ENCODE measurements at regions not wholly inside any gene's neighbourhood (a gene's known extent, or its start where the extent isn't known, plus 50 kb on each side); places are given as distances from the start of the nearest gene placed in this dataset.

DNA sequence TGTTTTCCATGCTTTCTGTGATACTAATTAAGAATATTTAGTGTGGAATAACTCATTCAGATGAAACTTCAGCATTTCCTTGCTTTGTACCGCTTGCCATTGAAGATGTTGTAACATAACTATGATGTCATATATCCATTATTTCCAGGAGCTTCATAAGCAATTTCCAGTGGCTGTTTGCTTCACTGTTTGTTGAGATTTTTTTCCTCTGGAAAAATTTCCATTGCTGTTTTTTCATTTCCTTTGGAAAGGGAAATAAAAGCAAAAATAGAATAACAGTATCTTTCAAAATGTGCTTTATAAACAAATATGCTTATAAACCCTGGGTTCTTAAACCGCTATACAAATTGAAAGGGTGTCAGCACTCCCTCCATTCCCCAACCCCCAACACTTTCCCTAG lies 319.6 kb upstream of the SEMA6D start:
- no peak for DNase-seq (ENCODE audit: low spot score, unreplicated experiment)
- H3K9me3 Mint-ChIP-seq (ENCODE audit: low read depth), result no peaks in the 10 kb centered on the region
- peaks cover 22% of the 10 kb centered on the region for H3K27me3 Mint-ChIP-seq
- no peak for TF ChIP-seq CTCF (IDR thresholded peaks at IDR 0.05; ENCODE audit: unreplicated experiment)
- H3K36me3 Mint-ChIP-seq (ENCODE audit: insufficient read depth), result no peaks in the 10 kb centered on the region
- H3K4me3 Mint-ChIP-seq (ENCODE audit: low read depth), result no peak overlapping the region
- H3K4me1 Mint-ChIP-seq (ENCODE audit: low read depth), result peaks cover 1% of the 10 kb centered on the region
- H3K27ac Mint-ChIP-seq, result no peak overlapping the region

DNA sequence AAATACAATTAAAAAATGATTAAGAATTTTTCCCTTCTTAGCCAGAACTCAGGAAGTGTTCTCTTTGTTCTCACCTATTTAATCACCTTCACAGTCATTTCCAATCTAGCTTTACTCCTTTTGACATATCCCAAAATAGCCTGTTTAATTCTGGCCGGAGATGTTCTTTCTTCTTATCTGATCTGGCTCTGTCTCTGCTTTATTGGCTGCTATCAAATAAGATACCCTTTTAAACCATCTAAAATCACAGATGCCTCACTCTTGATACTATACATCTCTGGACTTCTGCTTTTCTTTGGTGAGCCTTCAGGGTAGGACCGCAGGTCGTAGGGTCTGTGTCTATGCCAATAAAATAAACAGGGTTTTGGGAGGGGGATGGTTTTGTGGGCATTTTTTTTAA lies 319.2 kb upstream of the SEMA6D start:
- Mint-ChIP-seq H3K4me3 (ENCODE audit: low read depth) (no peak overlapping the region), H3K27me3 (peaks cover 27% of the 10 kb centered on the region)

GRCh38 chr15:47398594-47398993 lies 318.7 kb upstream of the SEMA6D start:
- H3K36me3 Mint-ChIP-seq (ENCODE audit: insufficient read depth), result no peaks in the 10 kb centered on the region
- peaks cover 2% of the 10 kb centered on the region for H3K4me1 Mint-ChIP-seq (ENCODE audit: low read depth)
- DNase-seq (ENCODE audit: low spot score, unreplicated experiment), result no peak
- peaks cover 31% of the 10 kb centered on the region for H3K27me3 Mint-ChIP-seq
- H3K9me3 Mint-ChIP-seq (ENCODE audit: low read depth), result no peaks in the 10 kb centered on the region
- no peak for TF ChIP-seq CTCF (IDR thresholded peaks at IDR 0.05; ENCODE audit: unreplicated experiment)
- H3K4me3 Mint-ChIP-seq (ENCODE audit: low read depth), result no peak overlapping the region
- H3K27ac Mint-ChIP-seq, result no peak overlapping the region

More for the DNA sequence above, 319.2 kb upstream of the SEMA6D start:
- Mint-ChIP-seq H3K27ac (no peak overlapping the region), H3K9me3 (ENCODE audit: low read depth) (no peaks in the 10 kb centered on the region), H3K36me3 (ENCODE audit: insufficient read depth) (no peaks in the 10 kb centered on the region), H3K4me1 (ENCODE audit: low read depth) (peaks cover 2% of the 10 kb centered on the region)
- DNase-seq (ENCODE audit: low spot score, unreplicated experiment), result no peak
- TF ChIP-seq CTCF (IDR thresholded peaks at IDR 0.05; ENCODE audit: unreplicated experiment), result no peak

- Mint-ChIP-seq H3K4me1 (ENCODE audit: low read depth) (peaks cover 2% of the 10 kb centered on the region), H3K36me3 (ENCODE audit: insufficient read depth) (no peaks in the 10 kb centered on the region), H3K27me3 (peaks cover 34% of the 10 kb centered on the region), H3K4me3 (ENCODE audit: low read depth) (no peak overlapping the region), H3K9me3 (ENCODE audit: low read depth) (no peaks in the 10 kb centered on the region), H3K27ac (no peak overlapping the region)
- TF ChIP-seq CTCF (IDR thresholded peaks at IDR 0.05; ENCODE audit: unreplicated experiment), result no peak
- DNase-seq (ENCODE audit: low spot score, unreplicated experiment), result no peak
Observed at GRCh38 chr15:47399100-47399499, 318.2 kb upstream of the SEMA6D start.

GRCh38 chr15:47400603-47401002 lies 316.7 kb upstream of the SEMA6D start:
- no peak for DNase-seq (ENCODE audit: low spot score, unreplicated experiment)
- no peak for TF ChIP-seq CTCF (IDR thresholded peaks at IDR 0.05; ENCODE audit: unreplicated experiment)
- Mint-ChIP-seq H3K4me3 (ENCODE audit: low read depth) (no peak overlapping the region), H3K27me3 (peaks cover 41% of the 10 kb centered on the region), H3K36me3 (ENCODE audit: insufficient read depth) (no peaks in the 10 kb centered on the region), H3K4me1 (ENCODE audit: low read depth) (peaks cover 2% of the 10 kb centered on the region), H3K9me3 (ENCODE audit: low read depth) (no peaks in the 10 kb centered on the region), H3K27ac (no peak overlapping the region)

Measured in progenitor cell of endocrine pancreas (in vitro differentiated cells).